SHP77 treated with DMSO at 0.1 percent for 48 hours (cell line): ENCODE measurements at regions not wholly inside any gene's neighbourhood (a gene's known extent, or its start where the extent isn't known, plus 50 kb on each side); places are given as distances from the start of the nearest gene placed in this dataset.

Source experiments
- DNase-seq: peaks from one replicate; lab custom pipeline; 2025; lab: John Stamatoyannopoulos, UW

- DNase-seq = no peak
Measured at GRCh38 chr5:54927097-54927746, 58.2 kb downstream of the ESM1 start.

- no peak for DNase-seq
Measured at GRCh38 chr5:54924487-54924886, 60.9 kb downstream of the ESM1 start.

- DNase-seq = no peak
Measured at GRCh38 chr5:54917323-54917722, 68.1 kb downstream of the ESM1 start.

GRCh38 chr5:54915466-54916027 lies 69.8 kb downstream of the ESM1 start:
- DNase-seq = no peak

- no peak for DNase-seq
Measured at GRCh38 chr5:54912021-54912420, 73.4 kb downstream of the ESM1 start.

GRCh38 chr5:54909911-54910870 lies 75.2 kb downstream of the ESM1 start:
- DNase-seq = no peak

GRCh38 chr5:54908774-54909525 lies 76.4 kb downstream of the ESM1 start:
- no peak for DNase-seq

- DNase-seq = no peak
Measured at GRCh38 chr5:54905942-54906537, 79.4 kb downstream of the ESM1 start.

- no peak for DNase-seq
Measured at GRCh38 chr5:54905246-54905795, 80.1 kb downstream of the ESM1 start.

- DNase-seq = no peak
Measured at GRCh38 chr5:54904425-54904824, 81.0 kb downstream of the ESM1 start.

GRCh38 chr5:54902791-54903473 lies 82.5 kb downstream of the ESM1 start:
- DNase-seq = no peak

- DNase-seq = no peak
Measured at GRCh38 chr5:54900984-54901725, 84.2 kb downstream of the ESM1 start.

GRCh38 chr5:54897001-54897400 lies 88.4 kb downstream of the ESM1 start:
- DNase-seq = no peak

- DNase-seq = no peak
Measured at GRCh38 chr5:54895816-54896341, 89.5 kb downstream of the ESM1 start.

- DNase-seq = no peak
Measured at GRCh38 chr5:54894957-54895815, 90.2 kb downstream of the ESM1 start.

GRCh38 chr5:54889826-54890225 lies 95.6 kb downstream of the ESM1 start:
- no peak for DNase-seq

GRCh38 chr5:54887663-54888062 lies 97.7 kb downstream of the ESM1 start:
- DNase-seq = no peak

GRCh38 chr5:54886866-54887265 lies 98.5 kb downstream of the ESM1 start:
- DNase-seq = no peak

- DNase-seq = no peak
Measured at GRCh38 chr5:54885636-54886035, 99.8 kb downstream of the ESM1 start.
